Psoas muscle (tissue), 7 donors: ENCODE measurements at regions not wholly inside any gene's neighbourhood (a gene's known extent, or its start where the extent isn't known, plus 50 kb on each side); places are given as distances from the start of the nearest gene placed in this dataset.

Experiments
- ATAC-seq, 4 donors: fragments of 200-7000 bp; cut with Tn5 transposase; one replicate each; pipeline ENCODE4 v1.9.1; 2020; ENCODE audit warnings: moderate library complexity in 3 of 4, mild to moderate bottlenecking in 2 of 4
- DNase-seq, 2 donors: peaks; one replicate each; pipeline ENCODE4 v3.0.0-alpha.2; 2020
- H3K27ac ChIP-seq: fragments of 200-600 bp; one replicate; pipeline ENCODE4 v1.8.0; 2022
- H3K27me3 ChIP-seq, 3 donors: fragments of 200-600 bp in 1 of 3; one replicate each; pipeline versions ENCODE4 v1.6.1 to v1.8.0; 2013 to 2022; ENCODE audit warnings: low read length in 2 of 3, mild to moderate bottlenecking in 2 of 3, moderate library complexity in 1 of 3; ENCODE audit not compliant: insufficient read depth in 3 of 3
- H3K36me3 ChIP-seq, 2 donors: fragments of 200-600 bp in 1 of 2; one replicate each; pipeline versions ENCODE4 v1.6.1 to v1.8.0; 2013 to 2022; ENCODE audit warnings: low read depth in 1 of 2, mild to moderate bottlenecking in 1 of 2, moderate library complexity in 1 of 2; ENCODE audit not compliant: insufficient read depth in 1 of 2
- H3K4me1 ChIP-seq: fragments of 200-600 bp; one replicate; pipeline ENCODE4 v1.8.0; 2022
- H3K4me3 ChIP-seq: fragments of 200-600 bp; one replicate; pipeline ENCODE4 v1.8.0; 2022; ENCODE audit warnings: mild to moderate bottlenecking
- H3K9me3 ChIP-seq: fragments of 200-600 bp; one replicate; pipeline ENCODE4 v1.8.0; 2022
- CTCF ChIP-seq: fragments of 200-600 bp; IDR thresholded peaks from one replicate; pipeline ENCODE4 v1.8.0; 2022; ENCODE audit warnings: antibody characterized with exemption
- WGBS, 3 donors: extraction: QIAGEN DNeasy Blood & Tissue Kit; methylation state at CpG; one replicate each; pipeline versions ENCODE4 v1.1.6 to v1.1.7; 2013; 5-methylcytosine and 5-hydroxymethylcytosine counted together
- intact Hi-C, 2 donors: fragments of 100-400 bp; cut with DNase I; formaldehyde crosslinking; loops; one replicate each; pipeline versions ENCODE4 v1.11.0 to v1.14.2; 2022
- donor health status: healthy with polysubstance abuse.
- donor health status: DM: no; HTN: no; CAD: no; lungs with moderate emphysema.
- donor health status: Bipolar disorder and iron deficiency.
- donor health status: healthy.
- donor health status: DM: yes; HTN: yes; CAD: no.
- donor health status: DM: no; HTN: no; CAD: no.
- donor health status: DM: yes; HTN: yes; CAD: no.

DNA sequence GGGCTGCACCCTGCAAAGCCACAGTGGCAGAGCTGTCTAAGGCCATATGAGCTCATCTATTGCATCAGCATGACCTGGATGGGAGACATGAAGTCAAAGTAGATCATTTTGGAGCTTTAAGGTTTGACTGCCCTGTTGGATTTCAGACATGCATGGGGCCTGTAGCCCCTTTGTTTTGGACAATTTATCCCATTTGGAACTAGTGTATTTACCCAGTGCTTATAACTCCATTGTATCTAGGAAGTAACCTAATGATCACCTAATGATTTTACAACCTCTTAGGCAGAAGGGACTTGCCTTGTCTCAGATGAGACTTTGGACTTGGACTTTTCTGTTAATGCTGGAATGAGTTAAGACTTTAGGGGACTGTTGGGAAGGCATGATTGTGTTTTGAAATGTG lies 575.4 kb downstream of the EPM2A start:
- Histone ChIP-seq H3K9me3 (peaks cover 7% of the 10 kb centered on the region), H3K27ac (no peak overlapping the region), H3K4me1 (no peaks in the 10 kb centered on the region), H3K4me3 (no peak overlapping the region), H3K27me3 (no peaks in the 10 kb centered on the region), H3K36me3 (no peaks in the 10 kb centered on the region)
- TF ChIP-seq CTCF = no peak
- no peak for ATAC-seq
- no peak for DNase-seq
- intact Hi-C loops = no loop called here

- intact Hi-C loops = no loop called here
- Histone ChIP-seq H3K36me3 (no peaks in the 10 kb centered on the region), H3K27me3 (no peaks in the 10 kb centered on the region), H3K9me3 (peaks cover 7% of the 10 kb centered on the region), H3K4me1 (no peaks in the 10 kb centered on the region), H3K4me3 (no peak overlapping the region), H3K27ac (no peak overlapping the region)
- DNase-seq (no peak), ATAC-seq (no peak)
- 84 to 88% (median 86%) methylated on average over 1 of the region's 1 CpG for WGBS, 3 donors
- no peak for TF ChIP-seq CTCF
Measured at GRCh38 chr6:145161501-145161900, 573.8 kb downstream of the EPM2A start.

- Histone ChIP-seq H3K4me1 (no peaks in the 10 kb centered on the region), H3K36me3 (no peaks in the 10 kb centered on the region), H3K27me3 (no peaks in the 10 kb centered on the region), H3K27ac (no peak overlapping the region), H3K9me3 (no peaks in the 10 kb centered on the region), H3K4me3 (no peak overlapping the region)
- ATAC-seq (no peak), DNase-seq (no peak)
- 75 to 90% (median 79%) methylated on average over 2 of the region's 2 CpGs for WGBS, 3 donors
- no peak for TF ChIP-seq CTCF
- intact Hi-C loops = no loop called here
Measured at GRCh38 chr6:145169726-145170224, 565.5 kb downstream of the EPM2A start.

GRCh38 chr6:145175470-145175869 lies 559.9 kb downstream of the EPM2A start:
- DNase-seq (no peak), ATAC-seq (no peak)
- whole genome bisulfite sequencing, 3 donors = 69 to 78% (median 74%) methylated on average over 6 of the region's 6 CpGs
- Histone ChIP-seq H3K27ac (no peak overlapping the region), H3K9me3 (peaks cover 7% of the 10 kb centered on the region), H3K36me3 (no peaks in the 10 kb centered on the region), H3K4me3 (no peak overlapping the region), H3K4me1 (no peaks in the 10 kb centered on the region), H3K27me3 (no peaks in the 10 kb centered on the region)
- no peak for TF ChIP-seq CTCF
- intact Hi-C loops = no loop called here

- no peak for ATAC-seq
Measured at GRCh38 chr6:145178391-145178790, 556.9 kb downstream of the EPM2A start.

More at GRCh38 chr6:145178391-145178790, 556.9 kb downstream of the EPM2A start:
- intact Hi-C loops = no loop called here
- H3K4me1 ChIP-seq = no peaks in the 10 kb centered on the region
- H3K27me3 ChIP-seq = no peaks in the 10 kb centered on the region
- H3K4me3 ChIP-seq = no peak overlapping the region
- TF ChIP-seq CTCF = no peak
- H3K27ac ChIP-seq = no peak overlapping the region
- no peak for DNase-seq
- 80 to 87% (median 85%) methylated on average over 5 of the region's 5 CpGs for WGBS, 3 donors
- H3K9me3 ChIP-seq = peaks cover 7% of the 10 kb centered on the region
- no peaks in the 10 kb centered on the region for H3K36me3 ChIP-seq
